ENCODE measurements at regions not wholly inside any gene's neighbourhood (a gene's known extent, or its start where the extent isn't known, plus 50 kb on each side); places are given as distances from the start of the nearest gene placed in this dataset.
"Not testable (repeated sequence)": the region's sequence is repeated elsewhere in the genome, so short reads cannot be mapped to it uniquely, and the experiment has no call there.

DNA sequence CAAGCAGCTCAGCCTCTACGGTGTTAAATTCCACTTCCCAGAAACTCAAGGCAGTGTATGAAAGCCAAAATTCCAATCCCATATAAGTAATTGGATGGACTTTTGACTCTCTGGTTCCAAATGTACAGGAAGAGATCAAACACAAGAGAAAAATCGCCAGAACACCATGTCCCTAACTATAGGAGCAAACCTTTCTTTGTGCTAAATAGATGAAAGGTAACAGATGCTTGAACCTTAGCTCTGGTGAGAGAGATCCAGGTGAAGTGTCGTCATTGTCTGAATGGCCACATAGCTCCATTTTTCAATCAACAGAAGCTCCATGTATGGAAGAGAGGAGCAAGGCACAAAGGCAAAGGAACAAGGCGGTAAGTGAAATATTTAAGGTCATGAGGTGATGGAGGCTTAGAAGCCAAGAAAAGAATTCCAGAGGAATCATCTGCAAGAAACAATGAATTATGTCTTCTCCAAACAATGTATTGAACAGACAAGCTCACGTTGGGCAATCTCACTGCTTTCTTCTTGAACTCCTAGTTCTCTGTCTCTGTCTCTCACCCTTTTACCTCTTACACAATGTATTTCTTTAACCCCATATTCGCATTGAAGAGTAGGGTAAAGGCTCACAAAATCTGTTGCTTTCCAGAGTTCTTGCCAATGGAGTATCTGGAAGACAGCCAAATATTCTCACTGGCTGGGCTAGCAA is 585.1 kb downstream of the GATA3 start:
- no peak for DNase-seq

DNA sequence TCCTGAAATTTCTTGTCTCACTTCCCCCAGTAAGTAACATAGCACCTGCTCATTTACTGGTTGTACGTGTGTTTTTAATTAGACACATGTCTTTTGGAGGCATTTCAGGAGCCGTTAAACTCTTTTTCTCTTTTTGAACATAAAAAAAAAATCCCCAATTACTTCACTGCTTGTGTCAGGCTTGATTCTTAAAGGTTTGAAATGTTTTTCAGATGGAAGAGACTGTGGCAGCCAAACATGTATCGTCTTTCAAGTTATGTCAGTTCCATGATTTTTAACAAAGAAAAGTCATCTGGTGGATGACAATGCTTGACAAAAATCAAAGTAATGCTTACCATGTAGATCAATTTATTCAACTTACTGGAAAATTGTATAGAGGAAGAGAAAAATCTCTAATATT is 585.8 kb downstream of the GATA3 start:
- no peak for DNase-seq

DNA sequence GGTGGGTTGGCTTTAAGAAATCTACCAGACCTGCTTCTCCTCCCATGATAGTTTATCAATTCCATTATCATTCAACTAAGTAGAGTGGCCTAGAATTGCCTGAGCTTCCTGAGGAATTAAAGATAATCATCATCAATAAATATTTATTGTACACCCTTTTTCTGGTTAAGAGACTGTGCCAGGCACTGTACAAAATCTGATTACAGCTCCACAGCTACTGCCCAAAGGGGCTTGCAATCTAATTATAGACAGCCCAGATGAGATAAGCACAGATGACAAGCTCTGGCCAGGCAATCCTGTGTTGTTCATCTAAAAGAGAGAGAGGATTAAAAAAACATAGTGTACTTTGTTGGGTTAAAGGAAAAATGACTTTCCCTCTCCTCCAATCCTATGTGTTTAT is 586.4 kb downstream of the GATA3 start:
- no peak for DNase-seq

DNA sequence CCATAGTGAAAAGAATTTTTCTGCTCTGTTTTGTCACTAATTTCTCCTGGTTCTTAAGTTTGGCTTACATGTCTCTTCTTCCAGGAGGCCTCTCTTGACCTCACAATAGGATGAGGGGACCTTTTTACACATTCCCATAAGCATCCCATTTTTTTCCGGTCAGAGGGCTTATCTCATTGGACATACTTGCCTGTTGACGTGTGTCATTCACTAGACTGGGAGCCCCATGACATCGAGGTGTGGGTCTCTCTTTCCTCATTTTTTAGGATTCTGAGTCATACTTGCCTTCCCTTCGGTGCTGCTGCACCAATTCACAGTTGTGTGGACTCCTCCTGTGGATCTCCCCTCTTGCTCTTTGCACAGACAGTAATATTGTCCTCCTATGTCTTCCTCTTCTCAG is 601.8 kb downstream of the GATA3 start:
- DNase-seq = no peak

DNA sequence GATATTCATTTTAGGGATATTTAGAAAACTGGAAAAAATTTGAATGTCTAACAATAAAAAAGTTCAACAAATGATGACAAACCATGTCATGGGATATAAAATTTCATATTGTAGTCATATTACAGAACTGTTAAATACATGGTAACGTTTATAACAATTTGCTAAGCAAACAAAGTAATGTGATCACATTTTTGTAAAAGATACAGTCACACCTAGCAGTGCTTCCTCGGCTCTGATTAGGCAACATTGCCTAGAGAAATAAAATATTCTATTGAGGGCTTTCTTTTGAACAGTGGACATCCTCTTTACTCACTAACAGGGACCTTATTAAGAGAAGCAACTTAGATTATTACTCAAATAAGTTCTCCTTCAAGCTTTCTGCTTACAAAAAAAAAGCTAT is 605.5 kb downstream of the GATA3 start:
- DNase-seq = no peak

DNA sequence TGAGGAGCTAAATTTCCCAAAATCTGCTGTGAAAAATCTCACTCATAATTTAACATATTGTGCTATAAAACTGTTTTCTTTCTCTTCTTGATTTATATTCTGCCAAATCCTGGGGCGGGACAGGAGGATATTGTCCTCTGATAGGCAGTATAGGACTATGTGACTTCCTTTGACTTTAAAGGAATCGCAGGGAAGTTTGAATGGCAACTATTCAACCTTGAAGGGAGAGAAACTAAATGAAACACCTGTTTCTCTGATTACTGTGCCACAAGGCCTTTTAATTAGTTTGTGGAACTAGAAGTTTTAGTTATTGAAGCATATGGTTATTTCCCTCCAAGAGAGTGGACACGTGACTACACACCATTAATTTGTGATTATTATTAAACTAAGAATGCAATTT is 607.4 kb downstream of the GATA3 start:
- DNase-seq = no peak

DNA sequence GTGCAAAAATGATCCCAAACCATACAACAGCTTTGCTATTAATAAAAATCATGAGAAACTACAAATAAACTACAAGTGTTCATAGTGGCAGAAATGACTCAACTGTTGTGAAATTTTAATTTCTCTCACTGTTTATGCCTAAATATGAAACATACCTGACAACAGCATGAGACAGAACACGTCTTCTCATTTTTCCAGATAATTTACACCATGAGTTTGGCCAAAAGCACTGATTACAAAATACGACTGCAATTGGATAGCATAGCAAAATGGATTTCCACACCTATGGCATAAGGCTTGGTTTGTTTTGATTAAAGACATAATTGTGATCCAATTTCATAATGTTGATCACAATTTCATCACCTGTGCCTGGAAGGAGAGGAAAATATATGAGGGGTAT is 608.6 kb downstream of the GATA3 start:
- DNase-seq = no peak

DNA sequence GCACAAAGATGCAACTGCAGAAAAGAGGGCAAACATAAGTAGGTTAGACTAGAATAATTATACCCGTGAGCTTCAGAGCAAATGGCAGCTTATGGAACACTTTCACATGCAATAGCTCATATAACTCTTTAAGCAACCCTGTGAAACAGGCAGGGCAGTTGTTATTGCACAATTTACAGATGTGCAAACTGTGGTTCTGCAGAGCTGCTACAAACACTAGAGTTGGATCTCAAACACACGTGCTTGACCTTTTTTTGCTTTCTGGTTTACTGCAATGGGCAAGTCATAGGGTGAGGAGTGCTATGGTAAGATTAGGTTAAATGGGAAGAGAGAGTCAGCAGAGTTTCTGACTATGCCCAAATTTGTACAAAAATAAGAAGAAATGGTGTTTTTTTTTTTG is 610.8 kb downstream of the GATA3 start:
- no peak for DNase-seq

DNA sequence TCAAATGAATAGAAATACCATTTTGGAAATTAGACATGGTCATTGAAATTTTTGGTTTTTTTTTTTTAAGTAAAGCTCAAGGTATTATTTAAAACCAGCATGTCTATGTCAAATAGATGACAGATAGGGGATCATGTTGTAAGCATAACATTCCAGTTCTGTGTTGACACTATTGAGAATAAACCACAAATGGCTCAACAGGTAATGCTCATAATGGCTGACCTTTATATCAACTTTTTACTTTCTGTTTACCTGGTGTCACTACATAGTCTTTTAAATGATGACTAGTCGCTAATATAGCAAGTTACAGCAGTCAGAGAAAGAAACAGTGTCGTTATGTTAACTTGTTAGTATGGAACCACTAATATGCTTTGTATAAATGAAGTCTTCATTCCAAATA is 616.0 kb downstream of the GATA3 start:
- DNase-seq = no peak

DNA sequence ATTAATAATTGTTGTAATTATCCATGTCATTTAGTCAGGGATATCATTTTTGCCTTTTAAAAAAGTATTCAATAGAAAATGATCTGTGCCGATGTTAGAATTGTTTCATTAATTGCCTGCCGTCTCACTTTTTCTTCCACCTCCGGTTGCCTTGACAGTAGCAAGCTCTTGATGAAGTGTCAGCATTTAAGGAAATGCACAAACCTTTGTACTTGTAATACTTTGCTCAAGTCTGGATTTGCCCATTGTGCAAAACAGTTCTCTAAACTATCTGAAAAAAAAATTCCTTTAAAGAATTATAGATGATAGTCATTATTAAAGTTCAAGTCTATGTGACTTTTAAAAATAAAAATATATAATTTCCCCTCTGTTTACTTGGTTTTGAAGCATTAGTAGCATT is 619.7 kb downstream of the GATA3 start:
- DNase-seq = no peak

DNA sequence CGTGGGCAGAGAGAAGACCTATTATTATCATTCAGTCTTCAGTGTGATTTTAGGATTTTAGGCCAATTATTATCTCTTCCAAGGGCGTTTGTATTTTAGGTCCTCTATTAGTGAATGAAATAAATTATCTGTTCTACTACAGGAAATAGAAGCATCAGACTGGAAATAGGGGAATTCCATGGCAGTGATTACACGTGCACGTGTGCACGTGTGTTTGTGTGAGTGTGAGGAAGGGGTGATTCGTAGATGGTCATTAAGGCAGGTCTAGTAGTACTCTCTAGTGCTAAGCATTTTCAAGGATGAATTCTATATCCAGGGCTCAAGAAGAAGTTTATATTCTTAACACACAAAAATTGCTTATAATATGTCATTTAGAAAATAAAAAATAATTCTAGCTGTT is 623.2 kb downstream of the GATA3 start:
- DNase-seq = no peak

DNA sequence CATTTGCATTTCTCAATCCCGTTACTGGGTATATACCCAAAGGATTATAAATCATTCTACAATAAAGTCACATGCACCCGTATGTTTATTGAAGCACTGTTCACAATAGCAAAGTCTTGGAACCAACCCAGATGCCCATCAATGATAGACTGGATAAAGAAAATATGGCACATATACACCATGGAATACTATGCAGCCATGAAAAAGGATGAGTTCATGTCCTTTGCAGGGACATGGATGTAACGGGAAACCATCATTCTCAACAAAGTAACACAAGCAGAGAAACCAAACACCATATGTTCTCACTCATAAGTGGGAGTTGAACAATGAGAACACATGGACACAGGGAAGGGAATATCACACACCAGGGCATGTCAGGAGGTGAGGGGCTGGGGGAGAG is 630.4 kb downstream of the GATA3 start:
- DNase-seq = not testable (repeated sequence)

DNA sequence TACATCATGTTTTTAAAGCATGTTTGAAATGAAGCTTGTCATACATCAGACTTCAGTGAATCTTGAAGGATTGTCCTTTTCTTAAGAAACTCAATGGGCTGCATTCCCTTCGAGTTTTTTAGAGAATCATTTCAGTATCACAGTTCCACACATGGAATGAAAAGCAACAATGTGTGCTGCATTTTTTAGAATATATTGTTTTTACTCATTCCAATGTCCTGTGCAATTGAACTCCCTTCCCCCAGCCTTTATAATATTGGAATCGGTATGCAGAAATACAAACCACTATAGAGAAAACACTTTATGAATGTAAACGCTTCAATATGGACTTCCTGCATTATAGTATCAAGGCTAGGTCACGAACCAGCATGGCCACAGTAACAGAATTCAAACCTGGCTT is 634.4 kb downstream of the GATA3 start:
- no peak for DNase-seq

DNA sequence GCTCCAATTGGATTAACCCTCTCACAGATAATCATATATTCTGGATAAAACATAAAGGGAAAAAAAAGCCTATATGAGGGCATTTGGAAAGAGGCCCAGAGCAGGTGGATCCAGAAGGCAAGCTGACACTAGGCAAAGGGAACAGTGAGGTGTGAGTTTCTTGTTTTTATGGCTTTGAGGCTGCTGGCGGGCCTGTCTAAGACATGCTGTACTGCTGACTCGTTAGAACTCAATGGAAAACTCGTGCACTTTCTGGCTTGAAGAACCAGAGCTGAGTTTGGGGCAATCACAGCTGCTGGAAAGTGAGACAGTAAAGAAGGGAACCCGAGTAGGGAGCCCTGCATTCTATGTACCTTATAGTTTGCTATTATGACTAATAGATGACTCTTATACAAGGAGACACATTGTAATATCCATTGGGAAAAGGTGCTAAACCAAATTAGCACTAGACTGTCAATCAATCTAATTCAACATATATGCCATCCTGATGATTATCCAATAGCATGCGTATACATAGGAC is 637.1 kb downstream of the GATA3 start:
- no peak for DNase-seq

DNA sequence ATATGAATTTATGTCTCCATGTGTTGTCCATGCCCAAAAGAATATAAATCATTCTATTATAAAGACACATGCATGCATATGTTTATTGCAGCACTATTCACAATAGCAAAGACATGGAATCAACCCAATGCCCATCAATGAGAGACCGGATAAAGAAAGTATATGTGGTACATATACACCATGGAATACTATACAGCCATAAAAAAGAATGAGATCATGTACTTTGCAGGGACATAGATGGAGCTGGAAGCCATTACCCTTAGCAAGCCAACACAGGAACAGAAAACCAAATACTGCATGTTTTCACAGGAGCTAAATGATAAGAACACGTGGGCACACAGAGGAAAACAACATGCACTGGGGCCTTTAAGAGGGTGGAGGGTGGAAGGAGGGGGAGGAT is 639.1 kb downstream of the GATA3 start:
- not testable (repeated sequence) for DNase-seq

DNA sequence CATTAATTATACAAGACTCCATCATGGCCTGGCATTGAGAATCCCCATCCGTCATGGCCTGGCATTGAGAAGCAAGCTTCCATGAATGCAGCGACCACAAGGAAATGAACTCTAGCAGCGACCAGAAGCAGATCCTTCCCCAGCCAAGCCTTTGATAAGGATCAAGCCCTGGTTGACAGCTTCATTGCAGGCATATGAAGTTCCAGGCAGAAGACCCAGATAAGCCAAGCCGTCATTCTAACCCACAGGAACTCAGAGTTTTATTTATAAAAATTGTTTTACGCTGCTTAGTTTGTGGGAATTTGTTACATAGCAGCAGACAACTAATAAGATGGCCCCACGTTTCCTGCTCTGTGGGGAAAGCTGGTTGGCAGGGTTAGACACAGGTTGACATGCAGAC is 642.3 kb downstream of the GATA3 start:
- no peak for DNase-seq

DNA sequence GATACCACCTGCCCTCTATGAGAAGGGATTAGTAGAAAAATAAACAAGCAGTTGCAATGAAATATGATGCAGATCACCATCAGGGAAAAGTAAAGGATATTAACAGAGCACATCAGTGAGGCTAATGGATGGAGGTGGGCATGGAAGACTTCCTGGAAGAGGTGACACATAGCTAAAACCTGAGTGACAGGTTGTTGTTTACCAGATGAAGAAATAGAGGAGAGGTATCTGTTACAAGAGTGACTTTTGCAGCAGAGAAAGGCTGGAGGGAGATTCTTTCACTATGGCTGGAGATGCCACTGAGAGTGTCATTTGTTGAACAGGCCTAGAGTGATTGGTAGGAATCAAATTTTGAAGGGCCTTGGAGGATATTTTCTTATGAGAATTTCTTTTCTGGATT is 646.2 kb downstream of the GATA3 start:
- DNase-seq = no peak

DNA sequence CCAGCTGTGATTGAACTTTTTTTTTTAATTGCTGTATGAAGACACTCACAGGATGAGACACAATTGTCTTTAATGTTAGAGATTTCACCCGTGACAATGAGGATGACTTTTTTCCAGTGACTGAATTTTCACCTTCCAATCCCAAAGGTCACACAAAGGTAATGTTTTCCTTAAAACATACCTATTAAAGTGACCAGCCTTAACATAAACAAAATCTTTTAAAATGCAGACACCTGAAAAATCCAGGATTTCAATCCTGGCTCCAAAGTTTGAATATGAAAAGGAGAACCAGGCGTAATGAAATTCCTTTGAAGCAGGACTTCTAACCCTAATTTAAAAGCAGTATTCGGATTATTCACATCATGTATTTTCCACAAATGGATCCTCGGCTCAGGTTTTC is 647.7 kb downstream of the GATA3 start:
- DNase-seq = no peak

DNA sequence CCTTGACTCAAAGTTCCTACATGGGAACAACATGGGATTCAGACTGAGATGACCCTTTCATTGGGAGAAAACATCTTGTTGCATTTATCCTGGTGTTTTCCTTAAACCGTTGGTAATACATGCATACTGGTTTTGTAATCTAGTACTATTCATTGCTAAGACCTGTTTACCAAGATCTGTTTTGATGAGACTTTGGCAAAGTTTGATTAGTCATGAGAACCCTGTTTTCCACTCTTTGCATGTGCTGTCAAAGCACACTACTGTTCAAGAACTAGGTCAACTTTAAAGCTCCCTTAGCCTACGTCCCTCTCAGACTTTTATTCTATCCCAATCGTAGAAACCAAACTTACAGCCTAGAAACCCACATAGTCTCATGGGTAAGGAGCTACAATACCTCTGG is 650.9 kb downstream of the GATA3 start:
- DNase-seq = no peak

DNA sequence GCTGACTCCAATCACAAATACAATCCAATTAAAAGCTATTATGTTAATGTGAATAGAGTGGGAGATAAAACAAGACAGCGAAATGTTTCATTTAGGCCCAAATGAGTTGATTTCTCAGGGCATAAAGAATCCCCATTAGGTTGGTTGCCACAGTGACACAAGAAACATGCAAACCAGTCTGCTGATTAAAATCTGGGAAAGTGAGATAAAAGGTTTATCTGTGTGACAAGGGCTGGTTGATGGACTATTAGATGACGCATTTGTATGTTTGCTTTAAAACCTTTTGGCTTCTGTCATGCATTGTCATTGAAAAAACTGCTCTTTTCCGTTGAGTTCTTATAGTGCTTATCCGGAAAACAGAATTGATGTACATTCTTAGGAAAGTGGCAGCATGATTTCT is 658.2 kb downstream of the GATA3 start:
- DNase-seq = no peak

DNA sequence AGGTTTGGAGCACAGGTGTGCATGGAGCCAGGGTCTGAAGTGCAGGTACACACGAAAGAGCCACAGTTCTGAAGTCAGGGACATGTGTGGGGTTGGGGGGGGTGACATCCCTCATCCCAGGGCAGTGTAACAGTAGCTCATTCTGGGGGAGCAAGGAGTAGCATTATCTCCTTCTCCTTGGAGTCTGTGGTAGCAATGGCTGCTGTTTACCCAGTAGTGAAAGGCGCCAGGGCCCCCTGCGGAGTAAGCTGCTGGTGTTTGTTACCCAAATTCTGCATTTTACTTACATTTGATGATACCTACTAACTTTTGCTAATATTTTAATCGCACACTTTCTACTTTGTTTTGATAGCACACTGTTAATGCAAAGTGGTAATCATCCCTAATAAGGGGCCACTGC is 665.5 kb downstream of the GATA3 start:
- no peak for DNase-seq

DNA sequence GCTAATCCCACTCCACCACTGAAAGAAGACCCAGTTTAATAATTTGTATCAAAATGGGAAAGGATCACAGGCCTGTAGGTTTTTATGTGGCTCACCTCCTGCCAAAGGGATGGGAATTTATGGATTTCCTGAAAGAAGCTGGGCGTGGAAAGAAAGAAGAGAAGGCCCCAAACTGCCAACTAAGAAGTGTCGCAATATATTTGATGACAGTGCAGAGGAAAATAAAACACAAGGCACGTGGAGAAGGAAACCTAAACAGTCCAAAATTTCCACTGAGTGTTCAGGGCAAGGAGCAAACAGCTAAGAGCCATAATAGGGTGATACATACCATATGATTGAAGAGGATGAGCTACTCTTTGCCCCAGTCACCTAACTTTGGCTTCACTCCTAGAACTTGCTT is 667.2 kb downstream of the GATA3 start:
- no peak for DNase-seq

DNA sequence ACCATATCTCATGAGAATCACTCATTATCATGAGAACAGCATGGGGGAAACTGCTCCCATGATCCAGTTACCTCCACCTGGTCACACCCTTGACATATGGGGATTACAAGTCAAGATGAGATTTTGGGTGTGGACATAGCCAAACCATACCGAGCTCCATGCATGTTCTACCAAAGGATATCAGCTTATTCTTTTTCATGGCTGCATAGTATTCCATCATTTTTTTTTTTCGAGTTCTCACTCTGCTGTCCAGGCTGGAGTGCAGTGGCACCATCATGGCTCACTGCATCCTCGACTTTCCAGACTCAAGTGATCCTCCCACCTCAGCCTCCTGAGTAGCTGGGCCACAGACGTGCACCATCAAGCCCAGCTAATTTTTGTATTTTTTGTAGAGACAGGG is 668.3 kb downstream of the GATA3 start:
- DNase-seq = no peak

DNA sequence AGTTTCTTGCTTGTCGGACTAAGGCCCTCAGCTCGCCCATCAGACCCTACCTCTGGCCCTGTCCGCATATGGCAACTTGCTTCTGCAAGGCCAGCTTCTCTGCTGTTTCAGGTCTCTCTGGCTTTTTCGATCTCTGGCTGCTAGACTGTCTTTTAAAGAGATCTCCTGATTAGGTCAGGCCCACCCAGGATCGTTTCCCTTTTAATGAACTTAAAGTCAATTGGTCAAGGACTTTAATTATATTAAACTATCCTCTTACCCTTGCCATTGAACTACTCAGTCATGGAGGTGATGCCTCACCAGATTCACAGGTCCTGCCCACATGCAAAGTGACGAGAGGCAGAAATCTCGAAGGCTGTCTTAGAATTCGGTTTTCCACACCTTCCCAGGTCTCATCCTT is 670.9 kb downstream of the GATA3 start:
- DNase-seq = no peak

DNA sequence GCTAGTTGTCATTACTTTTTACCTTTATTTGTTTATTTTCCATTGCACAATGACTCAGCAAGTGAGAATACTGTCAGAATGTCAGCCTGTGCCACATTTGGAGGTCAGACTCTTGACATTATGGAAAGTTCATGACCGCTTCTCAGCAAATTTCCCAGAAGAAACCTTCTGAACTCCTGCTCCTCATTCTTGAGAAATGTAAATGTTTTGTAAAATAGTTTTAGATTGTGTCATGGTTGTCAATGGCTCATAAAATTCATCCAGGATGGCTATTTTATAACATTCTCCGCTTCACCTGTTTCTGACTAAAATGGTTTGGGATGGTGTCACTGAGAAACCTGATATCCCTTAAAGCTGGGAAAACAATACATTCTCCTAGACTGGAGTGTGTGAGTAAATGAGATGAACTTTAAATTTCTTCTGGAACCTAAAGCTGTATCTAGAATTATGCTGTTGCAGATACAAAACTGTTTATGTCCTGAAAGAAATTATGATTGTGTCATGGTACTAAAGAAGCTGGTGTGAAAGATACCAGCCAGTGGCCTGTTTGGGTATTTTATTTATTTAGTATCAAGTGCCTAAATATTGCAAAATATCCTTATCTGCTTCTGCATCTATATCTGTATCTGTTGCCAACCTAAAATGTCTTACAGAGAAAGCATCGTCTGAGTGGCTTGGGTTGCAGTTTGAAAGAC is 671.7 kb downstream of the GATA3 start:
- no peak for DNase-seq

Data from T-helper 9 cell (primary cell).